ENCODE measurements at regions not wholly inside any gene's neighbourhood (a gene's known extent, or its start where the extent isn't known, plus 50 kb on each side); places are given as distances from the start of the nearest gene placed in this dataset.

DNA sequence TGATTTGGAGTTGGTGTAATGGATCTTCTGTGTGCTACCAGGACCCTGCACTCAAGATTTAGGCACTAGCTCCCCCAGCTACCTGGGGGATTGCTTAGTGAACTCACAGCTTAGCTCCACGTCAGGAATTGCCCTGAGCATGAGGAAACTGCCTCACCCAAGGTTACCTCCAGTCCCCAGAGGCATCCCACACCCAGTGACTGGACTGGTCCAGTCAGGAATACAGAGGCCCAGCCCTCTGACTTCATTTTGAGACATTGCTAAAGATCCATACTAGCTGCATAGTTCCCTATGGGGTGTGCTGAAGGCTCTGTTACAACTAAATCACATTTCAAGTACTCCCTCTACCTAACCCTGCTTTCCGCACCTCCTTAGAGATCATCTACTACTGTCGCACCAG is 364.7 kb downstream of the EFNA5 start:
- TF ChIP-seq, protein P1, sequence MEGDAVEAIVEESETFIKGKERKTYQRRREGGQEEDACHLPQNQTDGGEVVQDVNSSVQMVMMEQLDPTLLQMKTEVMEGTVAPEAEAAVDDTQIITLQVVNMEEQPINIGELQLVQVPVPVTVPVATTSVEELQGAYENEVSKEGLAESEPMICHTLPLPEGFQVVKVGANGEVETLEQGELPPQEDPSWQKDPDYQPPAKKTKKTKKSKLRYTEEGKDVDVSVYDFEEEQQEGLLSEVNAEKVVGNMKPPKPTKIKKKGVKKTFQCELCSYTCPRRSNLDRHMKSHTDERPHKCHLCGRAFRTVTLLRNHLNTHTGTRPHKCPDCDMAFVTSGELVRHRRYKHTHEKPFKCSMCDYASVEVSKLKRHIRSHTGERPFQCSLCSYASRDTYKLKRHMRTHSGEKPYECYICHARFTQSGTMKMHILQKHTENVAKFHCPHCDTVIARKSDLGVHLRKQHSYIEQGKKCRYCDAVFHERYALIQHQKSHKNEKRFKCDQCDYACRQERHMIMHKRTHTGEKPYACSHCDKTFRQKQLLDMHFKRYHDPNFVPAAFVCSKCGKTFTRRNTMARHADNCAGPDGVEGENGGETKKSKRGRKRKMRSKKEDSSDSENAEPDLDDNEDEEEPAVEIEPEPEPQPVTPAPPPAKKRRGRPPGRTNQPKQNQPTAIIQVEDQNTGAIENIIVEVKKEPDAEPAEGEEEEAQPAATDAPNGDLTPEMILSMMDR (conservative IDR thresholded peaks at IDR 0.05; ENCODE audit: low read depth, low read length) = no peak

DNA sequence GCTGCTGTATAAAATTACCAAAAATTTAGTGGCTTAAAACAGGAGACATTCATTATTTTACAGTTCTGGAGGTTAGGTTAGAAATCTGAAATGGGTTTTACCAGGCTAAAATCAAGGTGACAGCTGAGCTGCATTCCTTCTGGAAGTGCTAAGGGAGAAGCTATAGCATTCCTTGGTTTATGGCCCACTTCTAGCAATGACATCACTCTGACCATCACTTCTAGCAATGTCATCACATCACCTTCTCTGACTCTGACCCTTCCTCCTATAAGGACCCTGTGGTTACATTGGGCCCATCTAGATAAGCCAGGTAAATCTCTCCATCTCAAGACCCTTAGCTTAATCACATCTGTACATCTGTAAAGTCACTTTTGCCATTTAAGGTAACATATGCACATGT is 366.1 kb downstream of the EFNA5 start:
- no peak overlapping the region for H3K4me3 ChIP-seq (ENCODE audit: low read length)
- TF ChIP-seq, protein P1 (conservative IDR thresholded peaks at IDR 0.05; ENCODE audit: low read depth, low read length) = no peak
- no peak for DNase-seq (ENCODE audit: low read depth)

More for the DNA sequence above, 364.7 kb downstream of the EFNA5 start:
- no peak for DNase-seq (ENCODE audit: low read depth)
- H3K4me3 ChIP-seq (ENCODE audit: low read length) = no peak overlapping the region

DNA sequence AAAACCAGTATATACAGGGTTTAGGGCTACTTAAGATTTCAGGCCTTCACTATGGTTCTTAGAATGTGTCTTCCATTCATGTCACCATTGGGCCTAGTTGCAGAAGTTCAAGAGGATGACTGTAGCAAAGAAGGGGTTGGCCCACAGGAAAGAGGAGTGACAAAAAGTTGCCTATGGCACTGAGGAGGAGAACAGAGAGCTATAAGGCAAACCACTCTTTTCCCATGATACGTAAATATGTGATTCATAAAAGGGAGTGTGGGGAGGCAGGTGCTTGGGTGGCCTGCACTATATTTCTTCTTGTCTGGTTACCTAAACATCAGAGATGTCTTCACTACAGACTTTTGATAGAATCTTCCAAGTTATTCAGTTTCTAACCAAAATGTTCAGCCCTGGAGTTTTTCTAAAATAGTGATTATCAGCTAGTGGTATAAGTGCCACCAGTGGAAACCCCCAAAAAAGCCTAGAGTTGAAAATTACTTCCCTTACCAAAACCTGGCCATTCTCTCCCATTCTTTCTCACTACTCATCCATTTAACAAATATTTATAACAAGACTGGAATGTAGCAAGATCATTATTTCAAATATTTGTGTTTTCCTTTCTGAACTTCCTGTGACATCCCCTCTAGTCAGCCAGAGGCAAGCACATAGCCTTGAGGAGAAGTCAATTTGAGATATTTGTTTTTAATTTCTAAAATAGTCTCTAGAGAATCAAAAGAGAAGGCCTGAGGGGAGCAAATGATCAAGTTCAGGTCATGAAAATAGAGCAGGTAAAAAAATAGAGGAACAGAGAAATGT is 367.4 kb downstream of the EFNA5 start:
- TF ChIP-seq, protein P1 (conservative IDR thresholded peaks at IDR 0.05; ENCODE audit: low read depth, low read length) = no peak
- no peak for DNase-seq (ENCODE audit: low read depth)
- H3K4me3 ChIP-seq (ENCODE audit: low read length) = no peak overlapping the region

DNA sequence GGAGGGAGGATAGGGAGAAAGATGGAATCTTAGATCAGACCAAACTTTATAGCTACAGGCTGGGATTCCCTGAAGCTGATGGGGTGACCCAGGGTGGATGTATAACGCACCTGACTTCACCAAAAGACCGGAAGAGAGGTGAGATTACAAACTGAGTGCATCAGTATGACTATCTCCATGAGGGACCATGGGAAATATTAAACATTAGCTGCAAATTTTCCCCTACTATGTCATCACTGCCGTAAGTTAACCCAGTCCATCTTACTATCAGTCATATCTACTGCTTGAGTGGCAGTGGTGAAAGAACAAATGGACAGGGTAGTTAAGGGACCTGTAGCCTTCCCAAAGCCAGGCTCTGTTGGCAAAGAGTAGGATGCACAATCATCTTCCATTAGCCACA is 368.3 kb downstream of the EFNA5 start:
- TF ChIP-seq, protein P1 (conservative IDR thresholded peaks at IDR 0.05; ENCODE audit: low read depth, low read length) = no peak
- no peak for DNase-seq (ENCODE audit: low read depth)
- H3K4me3 ChIP-seq (ENCODE audit: low read length) = no peak overlapping the region

DNA sequence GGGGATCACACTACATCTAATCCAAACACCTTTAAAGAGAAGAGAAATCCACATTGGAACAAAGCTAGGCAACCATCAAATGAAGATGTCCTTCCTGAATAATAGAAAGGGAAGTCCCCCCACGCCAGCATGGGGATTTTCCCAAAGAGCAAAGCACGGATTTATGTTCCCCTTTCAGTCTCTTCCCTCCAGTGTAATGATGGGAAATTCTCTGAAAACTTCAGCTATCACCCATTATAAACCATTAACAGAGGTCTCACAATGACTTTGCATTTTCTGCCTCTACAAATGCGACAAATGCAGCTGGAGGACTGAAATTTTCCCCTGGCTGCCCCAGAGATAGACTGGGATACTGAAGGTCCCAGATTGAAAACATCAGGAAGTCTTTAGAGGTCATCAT is 368.7 kb downstream of the EFNA5 start:
- no peak for DNase-seq (ENCODE audit: low read depth)
- no peak overlapping the region for H3K4me3 ChIP-seq (ENCODE audit: low read length)
- TF ChIP-seq, protein P1 (conservative IDR thresholded peaks at IDR 0.05; ENCODE audit: low read depth, low read length) = no peak

DNA sequence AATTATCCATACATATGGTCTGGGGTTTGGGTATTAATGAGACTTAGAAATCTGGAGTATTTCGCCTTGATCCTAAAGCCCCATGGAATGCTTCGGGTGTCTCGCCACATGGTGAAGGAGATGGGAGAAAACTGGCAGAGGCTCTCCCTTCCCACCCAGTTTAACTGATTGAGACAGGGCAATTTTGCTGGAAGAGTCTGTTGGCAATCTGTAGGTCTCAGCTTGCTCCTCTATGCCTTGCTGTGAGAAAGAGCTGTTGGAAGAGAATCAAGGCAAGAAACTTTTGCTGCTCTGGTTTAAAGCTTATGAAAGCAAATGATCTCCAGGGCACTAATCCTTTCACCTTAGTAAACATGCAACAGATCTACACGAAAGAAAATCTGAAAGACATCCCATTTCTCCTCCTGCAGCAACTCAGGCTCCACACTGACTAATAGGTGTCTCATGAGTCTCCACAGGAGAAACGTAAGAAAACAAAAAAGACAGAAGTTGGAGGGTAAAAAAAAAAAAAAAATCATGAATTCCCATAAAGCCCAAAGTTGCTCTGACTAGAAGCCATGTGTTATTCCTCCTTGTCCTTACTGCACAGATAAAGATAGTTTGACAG is 369.9 kb downstream of the EFNA5 start:
- H3K4me3 ChIP-seq (ENCODE audit: low read length) = no peak overlapping the region
- TF ChIP-seq, protein P1 (conservative IDR thresholded peaks at IDR 0.05; ENCODE audit: low read depth, low read length) = no peak
- DNase-seq (ENCODE audit: low read depth) = peak; percentile 62

DNA sequence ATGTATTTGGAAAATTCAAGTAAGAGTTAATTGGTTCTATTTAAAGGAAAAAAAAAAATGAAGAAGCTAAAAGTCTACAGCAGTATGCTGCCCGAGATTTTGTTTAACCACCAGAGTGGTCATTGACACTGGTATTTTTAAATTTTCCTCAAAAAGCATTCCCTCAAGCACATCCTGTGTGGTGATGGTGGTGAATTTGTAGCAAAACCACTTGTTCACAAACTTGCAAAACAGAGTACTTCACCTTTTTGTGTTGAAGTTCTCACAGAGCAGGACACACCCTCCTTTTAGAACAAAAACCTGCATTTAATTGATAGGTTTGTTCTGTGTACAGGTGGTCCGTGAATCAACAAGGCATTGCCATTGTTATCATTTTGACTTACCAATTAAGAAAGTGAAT is 374.2 kb downstream of the EFNA5 start:
- TF ChIP-seq, protein P1 (conservative IDR thresholded peaks at IDR 0.05; ENCODE audit: low read depth, low read length) = no peak
- DNase-seq (ENCODE audit: low read depth) = no peak
- H3K4me3 ChIP-seq (ENCODE audit: low read length) = no peak overlapping the region
